ENCODE measurements at regions not wholly inside any gene's neighbourhood (a gene's known extent, or its start where the extent isn't known, plus 50 kb on each side); places are given as distances from the start of the nearest gene placed in this dataset.
A peak's percentile ranks its signal among the peaks of the same experiment; 100 is the strongest.

DNA sequence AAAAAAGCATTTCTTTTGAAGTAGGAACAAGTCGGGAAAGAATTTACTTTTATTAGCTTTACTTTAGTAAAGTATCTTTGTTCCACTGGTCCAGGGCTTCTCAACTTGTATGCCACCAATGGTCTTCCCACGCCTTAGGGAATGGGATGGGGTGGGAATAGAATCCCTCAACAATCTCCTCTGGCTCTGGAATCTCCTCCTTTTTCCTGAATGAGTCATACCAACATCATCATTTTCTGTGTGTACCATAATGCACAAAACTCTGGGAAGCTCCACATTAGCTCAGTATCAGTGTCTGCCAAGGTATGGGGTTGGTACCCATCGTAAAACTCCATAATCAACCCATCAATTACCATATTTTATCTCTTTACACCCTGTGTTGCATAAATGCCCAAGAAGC, 159.4 kb upstream of the BMPER start:
- TF ChIP-seq, protein P1, sequence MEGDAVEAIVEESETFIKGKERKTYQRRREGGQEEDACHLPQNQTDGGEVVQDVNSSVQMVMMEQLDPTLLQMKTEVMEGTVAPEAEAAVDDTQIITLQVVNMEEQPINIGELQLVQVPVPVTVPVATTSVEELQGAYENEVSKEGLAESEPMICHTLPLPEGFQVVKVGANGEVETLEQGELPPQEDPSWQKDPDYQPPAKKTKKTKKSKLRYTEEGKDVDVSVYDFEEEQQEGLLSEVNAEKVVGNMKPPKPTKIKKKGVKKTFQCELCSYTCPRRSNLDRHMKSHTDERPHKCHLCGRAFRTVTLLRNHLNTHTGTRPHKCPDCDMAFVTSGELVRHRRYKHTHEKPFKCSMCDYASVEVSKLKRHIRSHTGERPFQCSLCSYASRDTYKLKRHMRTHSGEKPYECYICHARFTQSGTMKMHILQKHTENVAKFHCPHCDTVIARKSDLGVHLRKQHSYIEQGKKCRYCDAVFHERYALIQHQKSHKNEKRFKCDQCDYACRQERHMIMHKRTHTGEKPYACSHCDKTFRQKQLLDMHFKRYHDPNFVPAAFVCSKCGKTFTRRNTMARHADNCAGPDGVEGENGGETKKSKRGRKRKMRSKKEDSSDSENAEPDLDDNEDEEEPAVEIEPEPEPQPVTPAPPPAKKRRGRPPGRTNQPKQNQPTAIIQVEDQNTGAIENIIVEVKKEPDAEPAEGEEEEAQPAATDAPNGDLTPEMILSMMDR (IDR thresholded peaks at IDR 0.05; ENCODE audit: low read depth, low read length) = no peak
- in situ Hi-C loops (cut with HindIII; ENCODE audit: low sequenced_read_pairs) = no loop called here
- no peak overlapping the region for H3K4me3 ChIP-seq (ENCODE audit: low read depth, low read length)
- no peak for DNase-seq (ENCODE audit: low read depth, low spot score)

DNA sequence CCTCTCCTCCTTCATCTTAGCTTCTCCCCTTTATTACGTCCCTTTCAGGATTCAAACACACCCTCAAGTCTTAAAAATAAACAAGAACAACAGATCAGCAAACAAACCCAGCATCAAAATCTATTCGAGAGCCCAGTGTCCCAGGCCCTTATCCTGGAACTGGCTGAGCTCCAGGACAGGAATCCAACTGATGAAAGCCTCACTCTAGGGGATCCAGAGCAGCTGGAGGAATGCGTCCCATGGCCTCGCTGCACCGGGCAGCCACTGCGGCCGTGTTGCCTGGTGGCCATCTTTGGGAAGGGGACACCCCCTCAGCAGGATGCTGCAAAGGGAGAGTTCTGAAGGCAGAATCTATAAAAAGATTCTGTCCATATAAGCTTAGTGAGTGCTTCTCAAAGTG, 156.5 kb upstream of the BMPER start:
- DNase-seq (ENCODE audit: low read depth, low spot score) = no peak
- in situ Hi-C loops (cut with HindIII; ENCODE audit: low sequenced_read_pairs) = no loop called here
- TF ChIP-seq, protein P1 (IDR thresholded peaks at IDR 0.05; ENCODE audit: low read depth, low read length) = no peak
- no peak overlapping the region for H3K4me3 ChIP-seq (ENCODE audit: low read depth, low read length)

DNA sequence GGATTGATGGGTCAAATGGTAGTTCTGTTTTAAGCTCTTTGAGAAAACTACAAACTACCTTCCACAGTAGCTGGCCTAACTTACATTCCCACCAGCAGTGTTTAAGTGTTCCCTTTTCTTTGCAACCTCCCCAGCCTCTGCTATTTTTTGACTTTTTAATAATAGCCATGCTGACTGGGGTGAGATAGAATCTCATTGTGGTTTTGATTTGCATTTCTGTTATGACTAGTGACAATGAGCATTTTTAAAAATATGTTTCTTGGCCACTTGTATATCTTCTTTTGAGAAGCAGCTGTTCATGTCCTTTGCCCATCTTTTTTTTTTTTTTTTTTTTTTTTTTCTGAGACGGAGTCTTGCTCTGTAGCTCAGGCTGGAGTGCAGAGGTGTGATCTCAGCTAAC, 155.2 kb upstream of the BMPER start:
- TF ChIP-seq, protein P1 (IDR thresholded peaks at IDR 0.05; ENCODE audit: low read depth, low read length) = no peak
- no peak overlapping the region for H3K4me3 ChIP-seq (ENCODE audit: low read depth, low read length)
- peak; percentile 31 for DNase-seq (ENCODE audit: low read depth, low spot score)
- in situ Hi-C loops (cut with HindIII; ENCODE audit: low sequenced_read_pairs) = no loop called here

DNA sequence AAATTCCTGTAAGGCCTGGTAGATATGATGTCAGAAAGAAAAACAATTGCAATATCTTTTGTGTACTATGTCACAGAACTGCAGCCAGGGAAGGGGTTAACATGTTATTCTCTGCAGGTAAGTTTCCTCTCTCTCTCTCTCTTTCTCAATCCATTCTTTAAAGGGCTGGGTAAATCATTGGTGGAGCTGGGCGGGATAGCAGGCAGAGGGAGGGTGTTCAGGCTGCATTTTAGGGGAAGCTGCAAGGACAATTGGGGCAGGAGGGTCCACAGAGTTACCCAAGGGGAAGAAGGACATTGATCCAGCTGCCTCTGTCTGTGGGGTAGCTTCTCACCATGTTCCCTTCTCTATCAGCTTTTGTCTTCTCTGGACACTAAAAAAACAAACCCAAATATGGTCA, 153.9 kb upstream of the BMPER start:
- no peak for DNase-seq (ENCODE audit: low read depth, low spot score)
- TF ChIP-seq, protein P1 (IDR thresholded peaks at IDR 0.05; ENCODE audit: low read depth, low read length) = no peak
- in situ Hi-C loops (cut with HindIII; ENCODE audit: low sequenced_read_pairs) = no loop called here
- H3K4me3 ChIP-seq (ENCODE audit: low read depth, low read length) = no peak overlapping the region

DNA sequence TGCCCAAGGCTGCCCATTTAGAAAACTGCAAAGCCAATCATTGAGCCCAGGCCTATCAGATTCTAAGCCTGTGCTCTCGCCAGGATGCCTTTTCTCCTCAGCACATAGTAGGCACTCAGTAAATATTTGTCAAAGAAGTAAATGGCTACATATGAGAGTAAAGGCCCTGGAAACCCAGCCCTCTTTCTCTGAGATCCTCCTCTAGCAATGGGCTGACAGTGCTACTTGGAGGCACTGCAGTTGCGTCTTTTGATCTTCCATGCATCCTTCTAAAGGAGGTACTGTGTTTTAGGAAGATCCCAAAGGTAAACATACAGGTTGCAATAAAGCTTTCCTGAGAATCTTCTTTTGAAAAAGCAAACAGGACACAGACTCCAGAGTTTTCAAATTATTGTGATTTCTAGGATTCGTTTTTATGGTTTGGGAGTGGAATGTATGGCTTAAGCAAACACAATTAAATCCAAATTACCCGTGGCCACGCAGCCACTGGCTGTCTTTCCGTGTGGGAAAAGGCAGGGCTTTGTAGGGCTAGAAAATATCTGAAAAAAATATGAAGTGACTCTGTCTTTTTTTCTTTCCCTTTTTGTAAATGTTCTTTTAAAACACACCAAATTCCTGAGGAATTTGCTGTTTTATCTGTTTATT, 151.3 kb upstream of the BMPER start:
- TF ChIP-seq, protein P1 (IDR thresholded peaks at IDR 0.05; ENCODE audit: low read depth, low read length) = no peak
- DNase-seq (ENCODE audit: low read depth, low spot score) = no peak
- H3K4me3 ChIP-seq (ENCODE audit: low read depth, low read length) = no peak overlapping the region
- in situ Hi-C loops (cut with HindIII; ENCODE audit: low sequenced_read_pairs) = no loop called here

DNA sequence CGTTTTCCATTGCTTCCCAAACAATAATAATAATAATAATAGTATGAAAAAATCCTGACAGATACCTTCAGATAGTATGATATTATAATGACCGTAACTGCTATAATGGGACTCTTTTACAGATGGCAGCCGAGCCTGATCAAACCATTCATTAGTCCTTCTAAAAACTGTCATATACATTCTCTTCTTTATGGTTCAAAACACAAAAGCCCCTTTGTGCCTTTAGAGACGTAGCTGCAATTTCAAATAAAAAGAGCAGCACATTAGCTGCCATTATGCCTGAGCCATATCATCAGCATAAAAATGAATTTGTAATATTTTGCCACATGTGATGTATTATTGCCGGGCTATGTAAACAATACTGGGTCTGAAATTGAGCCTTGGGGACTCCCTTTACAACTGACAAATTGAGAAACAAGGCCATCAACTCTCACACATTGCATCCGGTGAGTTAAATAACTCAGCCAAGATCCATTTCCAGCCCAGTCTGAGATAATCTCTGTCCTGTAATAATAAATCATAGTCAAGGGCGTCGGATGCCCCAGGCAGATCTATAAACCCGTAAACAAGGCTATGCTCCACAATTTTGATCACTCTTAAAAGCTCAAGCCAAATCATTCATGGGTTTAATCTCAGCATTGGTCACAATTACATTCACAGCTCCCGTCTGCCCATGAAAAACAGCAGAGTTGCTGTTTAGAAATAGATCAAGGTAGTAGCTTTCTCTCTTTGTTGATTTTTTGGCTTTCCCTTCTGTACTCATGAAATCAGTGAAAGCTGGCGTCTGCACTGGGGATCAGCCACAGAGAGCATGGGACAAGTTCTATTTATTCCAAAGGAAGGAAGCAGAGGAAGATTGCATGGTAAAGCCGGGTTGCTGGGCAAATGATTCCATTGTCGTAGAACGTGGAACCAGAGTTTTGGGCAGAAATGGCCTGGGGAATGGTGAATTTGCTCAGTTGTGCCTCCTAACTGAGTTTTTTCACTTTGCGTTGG, 150.1 kb upstream of the BMPER start:
- H3K4me3 ChIP-seq (ENCODE audit: low read depth, low read length) = no peak overlapping the region
- TF ChIP-seq, protein P1 (IDR thresholded peaks at IDR 0.05; ENCODE audit: low read depth, low read length) = no peak
- in situ Hi-C loops (cut with HindIII; ENCODE audit: low sequenced_read_pairs) = no loop called here
- no peak for DNase-seq (ENCODE audit: low read depth, low spot score)

Data from astrocyte of the spinal cord (primary cell).